Sigmoid colon (tissue), 4 donors: ENCODE measurements at regions not wholly inside any gene's neighbourhood (a gene's known extent, or its start where the extent isn't known, plus 50 kb on each side); places are given as distances from the start of the nearest gene placed in this dataset.

Source experiments
- EP300 ChIP-seq, 4 donors: sonication (generic); formaldehyde crosslinking; IDR thresholded peaks; one replicate each; pipeline ENCODE4 v1.6.1; 2017; ENCODE audit warnings: antibody characterized with exemption in 4 of 4
- POLR2A ChIP-seq, 2 donors: fragments of 450-650 bp; IDR thresholded peaks; one replicate each; pipeline ENCODE4 v1.6.1; 2016; ENCODE audit warnings: antibody characterized with exemption in 2 of 2, mild to moderate bottlenecking in 2 of 2, moderate library complexity in 2 of 2

DNA sequence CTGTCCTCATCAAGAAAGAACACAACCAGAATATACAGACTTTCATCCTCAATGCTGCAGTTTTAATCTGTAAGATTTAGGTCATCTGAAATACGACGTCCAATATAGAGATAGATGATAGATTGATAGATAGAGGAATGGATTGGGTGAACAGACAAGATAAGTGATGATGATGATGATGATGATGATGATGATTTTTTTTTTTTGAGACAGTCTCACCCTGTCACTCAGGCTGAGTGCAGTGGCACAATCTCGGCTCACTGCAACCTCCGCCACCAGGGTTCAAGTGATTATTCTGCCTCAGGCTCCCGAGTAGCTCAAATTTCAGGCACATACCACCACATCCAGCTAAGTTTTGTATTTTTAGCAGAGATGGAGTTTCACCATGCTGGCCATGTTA, 56.3 kb upstream of the ADAMTS18 start:
- TF ChIP-seq POLR2A (IDR thresholded peaks at IDR 0.05) (no peak), EP300 (IDR thresholded peaks at IDR 0.05) (no peak)
